H9 (cell line): ENCODE measurements at regions not wholly inside any gene's neighbourhood (a gene's known extent, or its start where the extent isn't known, plus 50 kb on each side); places are given as distances from the start of the nearest gene placed in this dataset.

ENCODE experiments used
- DNase-seq: peaks from one replicate; pipeline ENCODE4 v3.0.0-alpha.2; 2017
- H2AFZ ChIP-seq: one replicate; pipeline ENCODE4 v1.6.1; 2013; ENCODE audit warnings: mild to moderate bottlenecking, low read length, control low read depth, moderate library complexity
- H2AK5ac ChIP-seq: 2 replicates; pipeline ENCODE4 v1.6.1; 2013; ENCODE audit warnings: low read length, control low read depth, mixed read lengths; ENCODE audit not compliant: insufficient read length
- H2BK120ac ChIP-seq: one replicate; pipeline ENCODE4 v1.6.1; 2013; ENCODE audit warnings: low read depth, mild to moderate bottlenecking, low read length, control low read depth, inconsistent platforms; ENCODE audit not compliant: poor library complexity, severe bottlenecking
- H2BK12ac ChIP-seq: 2 replicates; pipeline ENCODE4 v1.6.1; 2013; ENCODE audit warnings: low read length, control low read depth, mixed read lengths, low read depth; ENCODE audit not compliant: insufficient read length
- H2BK15ac ChIP-seq: 2 replicates; pipeline ENCODE4 v1.6.1; 2013; ENCODE audit warnings: low read depth, low read length, control low read depth
- H2BK20ac ChIP-seq: one replicate; pipeline ENCODE4 v1.6.1; 2013; ENCODE audit warnings: low read depth, mild to moderate bottlenecking, low read length, control low read depth, inconsistent platforms; ENCODE audit not compliant: poor library complexity, severe bottlenecking
- H2BK5ac ChIP-seq: 2 replicates; pipeline ENCODE4 v1.6.1; 2013; ENCODE audit warnings: low read length, control low read depth, mixed read lengths; ENCODE audit not compliant: insufficient read length
- H3K14ac ChIP-seq: 2 replicates; pipeline ENCODE4 v1.6.1; 2013; ENCODE audit warnings: low read length, control low read depth; ENCODE audit not compliant: insufficient read depth
- H3K18ac ChIP-seq: 2 replicates; pipeline ENCODE4 v1.6.1; 2013; ENCODE audit warnings: low read depth, mild to moderate bottlenecking, mixed read lengths, low read length, control low read depth; ENCODE audit not compliant: insufficient read length
- H3K23ac ChIP-seq: 2 replicates; pipeline ENCODE4 v1.6.1; 2013; ENCODE audit warnings: low read length, control low read depth, mixed read lengths, low read depth; ENCODE audit not compliant: insufficient read length
- H3K23me2 ChIP-seq: 2 replicates; pipeline ENCODE4 v1.6.1; 2013; ENCODE audit warnings: low read depth, mild to moderate bottlenecking, mixed read lengths, low read length, control low read depth; ENCODE audit not compliant: insufficient read length, poor library complexity, severe bottlenecking
- H3K27ac ChIP-seq: 2 replicates; pipeline ENCODE4 v1.5.1; 2013; ENCODE audit warnings: low read length, control low read depth, mixed read lengths, low read depth; ENCODE audit not compliant: insufficient read length
- H3K27me3 ChIP-seq: 2 replicates; pipeline ENCODE4 v1.6.1; 2013; ENCODE audit warnings: low read length, control low read depth, inconsistent platforms; ENCODE audit not compliant: insufficient read depth
- H3K4ac ChIP-seq: 2 replicates; pipeline ENCODE4 v1.6.1; 2013; ENCODE audit warnings: low read depth, mild to moderate bottlenecking, control low read depth, inconsistent platforms, low read length, moderate library complexity
- H3K4me1 ChIP-seq: 2 replicates; pipeline ENCODE4 v1.6.1; 2013; ENCODE audit warnings: low read length, control low read depth, inconsistent platforms; ENCODE audit not compliant: insufficient read depth
- H3K4me2 ChIP-seq: 2 replicates; pipeline ENCODE4 v1.6.1; 2013; ENCODE audit warnings: low read length, control low read depth, mixed read lengths; ENCODE audit not compliant: insufficient read length, insufficient read depth
- H3K56ac ChIP-seq: 2 replicates; pipeline ENCODE4 v1.6.1; 2013; ENCODE audit warnings: low read depth, mild to moderate bottlenecking, mixed read lengths, low read length, control low read depth; ENCODE audit not compliant: insufficient read length
- H3K79me1 ChIP-seq: 2 replicates; pipeline ENCODE4 v1.6.1; 2013; ENCODE audit warnings: low read depth, mild to moderate bottlenecking, moderate library complexity, low read length, control low read depth, inconsistent platforms; ENCODE audit not compliant: insufficient read depth, poor library complexity, severe bottlenecking
- H3K79me2 ChIP-seq: 2 replicates; pipeline ENCODE4 v1.6.1; 2013; ENCODE audit warnings: low read length, control low read depth, inconsistent platforms; ENCODE audit not compliant: insufficient read depth
- H3K9ac ChIP-seq: 2 replicates; pipeline ENCODE4 v1.6.1; 2013; ENCODE audit warnings: low read length, control low read depth, mixed read lengths; ENCODE audit not compliant: insufficient read length; ENCODE audit errors: extremely low read depth
- H3K9me3 ChIP-seq: one replicate; pipeline ENCODE4 v1.6.1; 2013; ENCODE audit warnings: low read depth, low read length, inconsistent platforms; ENCODE audit not compliant: control insufficient read depth
- H3T11ph ChIP-seq: one replicate; pipeline ENCODE4 v1.6.1; 2013; ENCODE audit warnings: mild to moderate bottlenecking, low read length, control low read depth, inconsistent platforms
- H4K20me1 ChIP-seq: one replicate; pipeline ENCODE4 v1.6.1; 2013; ENCODE audit not compliant: control insufficient read depth, insufficient read length, insufficient read depth
- H4K5ac ChIP-seq: 2 replicates; pipeline ENCODE4 v1.6.1; 2013; ENCODE audit warnings: low read depth, mild to moderate bottlenecking, mixed read lengths, low read length, control low read depth; ENCODE audit not compliant: insufficient read length
- H4K8ac ChIP-seq: replicated peaks from 2 replicates; pipeline ENCODE4 v1.6.1; 2013; ENCODE audit warnings: low read length, control low read depth, mixed read lengths, low read depth; ENCODE audit not compliant: insufficient read length
- H4K91ac ChIP-seq: 2 replicates; pipeline ENCODE4 v1.6.1; 2013; ENCODE audit warnings: low read depth, mild to moderate bottlenecking, moderate library complexity, mixed read lengths, low read length, control low read depth; ENCODE audit not compliant: insufficient read length
- H3K27ac Mint-ChIP-seq, 3 experiments: 2 replicates in 2 of 3; 3 replicates in 1 of 3; pipeline ENCODE4 v1.8.0; 2020 to 2021; ENCODE audit warnings: mixed read lengths in 3 of 3, mild to moderate bottlenecking in 1 of 3, moderate library complexity in 1 of 3
- H3K27me3 Mint-ChIP-seq: 2 replicates; pipeline ENCODE4 v1.8.0; 2021; ENCODE audit warnings: low read depth, mild to moderate bottlenecking, moderate library complexity, mixed read lengths
- H3K36me3 Mint-ChIP-seq, 3 experiments: 2 replicates in 2 of 3; 3 replicates in 1 of 3; pipeline ENCODE4 v1.8.0; 2020 to 2021; ENCODE audit warnings: low read depth in 3 of 3, mixed read lengths in 3 of 3; ENCODE audit not compliant: insufficient read depth in 1 of 3
- H3K4me1 Mint-ChIP-seq, 2 experiments: 2 replicates each; pipeline ENCODE4 v1.8.0; 2020; ENCODE audit warnings: mixed read lengths in 2 of 2
- H3K4me3 Mint-ChIP-seq, 2 experiments: 2 replicates in 1 of 2; 3 replicates in 1 of 2; pipeline ENCODE4 v1.8.0; 2020 to 2021; ENCODE audit warnings: mild to moderate bottlenecking in 2 of 2, mixed read lengths in 2 of 2, moderate library complexity in 1 of 2
- H3K9me3 Mint-ChIP-seq, 2 experiments: 2 replicates in 1 of 2; 3 replicates in 1 of 2; pipeline ENCODE4 v1.8.0; 2020; ENCODE audit warnings: mild to moderate bottlenecking in 2 of 2, mixed read lengths in 2 of 2, moderate library complexity in 1 of 2
- CTCF ChIP-seq: fragments of 200-600 bp; sonication (generic); conservative IDR thresholded peaks from 3 replicates; pipeline ENCODE4 v1.8.0; 2021; ENCODE audit warnings: antibody characterized with exemption, mild to moderate bottlenecking
- WGBS: extraction: QIAGEN DNeasy Blood & Tissue Kit; methylation state at CpG from one replicate; pipeline ENCODE4 v1.1.7; 2013; ENCODE audit warnings: missing lambda C conversion rate, low lambda C conversion rate, mixed read lengths; ENCODE audit not compliant: insufficient read length; ENCODE audit errors: extremely low coverage; 5-methylcytosine and 5-hydroxymethylcytosine counted together

- Histone ChIP-seq H3K79me1 (no peaks in the 10 kb centered on the region), H3K79me2 (no peaks in the 10 kb centered on the region), H2BK5ac (no peak overlapping the region), H2BK12ac (no peak overlapping the region), H3T11ph (no peak overlapping the region), H4K91ac (no peak overlapping the region), H3K27ac (no peak overlapping the region), H2BK20ac (no peak overlapping the region), H2AFZ (no peak overlapping the region), H2AK5ac (no peak overlapping the region), H2BK15ac (no peak overlapping the region), H3K9ac (no peak overlapping the region), H3K18ac (no peak overlapping the region), H3K23ac (no peak overlapping the region), H3K56ac (no peak overlapping the region), H3K23me2 (no peaks in the 10 kb centered on the region), H3K27me3 (no peaks in the 10 kb centered on the region), H4K20me1 (no peaks in the 10 kb centered on the region), H3K4me2 (no peak overlapping the region), H4K8ac (no peak overlapping the region), H3K4me1 (no peaks in the 10 kb centered on the region; the same call in 1 of the 2 replicates), H3K4ac (no peak overlapping the region), H4K5ac (no peak overlapping the region), H2BK120ac (no peak overlapping the region), H3K9me3 (no peaks in the 10 kb centered on the region), H3K14ac (no peak overlapping the region)
- H3K9me3 Mint-ChIP-seq: peaks cover 0 to 3% of the 10 kb centered on the region in 2 experiments; a peak in 1 of 5 replicates
- no peak for DNase-seq
- H3K27ac Mint-ChIP-seq: no peak overlapping the region; a peak in 1 of 7 replicates
- no CpG with 5 or more reads among the region's 2 CpGs for WGBS
- no peaks in the 10 kb centered on the region for H3K27me3 Mint-ChIP-seq
- H3K4me3 Mint-ChIP-seq: no peak overlapping the region
- TF ChIP-seq CTCF: no peak
- 0 out of 7 replicates have a peak, but pooled peaks cover 0 to 4% (median 0%) of the 10 kb centered on the region in 3 experiments for H3K36me3 Mint-ChIP-seq
- H3K4me1 Mint-ChIP-seq: peaks cover 0 to 5% of the 10 kb centered on the region in 2 experiments; a peak in 3 of 4 replicates
Measured at GRCh38 chr3:177528306-177529070, 331.2 kb upstream of the TBL1XR1 start.
